H1 (cell line): ENCODE measurements at regions not wholly inside any gene's neighbourhood (a gene's known extent, or its start where the extent isn't known, plus 50 kb on each side); places are given as distances from the start of the nearest gene placed in this dataset.
"Not testable (repeated sequence)": the region's sequence is repeated elsewhere in the genome, so short reads cannot be mapped to it uniquely, and the experiment has no call there.

Experiments
- CTCF ChIA-PET: fragments of 300-600 bp; sonication (Branson Sonifier 250); formaldehyde crosslinking; loops from one replicate; lab custom pipeline; 2021; ENCODE audit not compliant: partially characterized antibody; lab: Charles Lee
- POLR2A ChIA-PET: fragments of 300-600 bp; sonication (Branson Sonifier 250); formaldehyde crosslinking; loops from one replicate; lab custom pipeline; 2021; ENCODE audit warnings: inconsistent platforms; ENCODE audit not compliant: partially characterized antibody; lab: Charles Lee
- DNase-seq, 2 experiments: peaks; one replicate each; pipeline versions ENCODE4 v3.0.0 to v3.0.0-alpha.2; 2010 to 2022; ENCODE audit warnings: low spot score in 2 of 2, low read depth in 1 of 2, mixed read lengths in 1 of 2
- FAIRE-seq: peaks from 2 replicates; lab custom pipeline; 2011; peaks lifted over from hg19 to GRCh38; lab: Jason Lieb, UNC
- H2AFZ ChIP-seq: 2 replicates; pipeline ENCODE4 v1.8.1; 2012; ENCODE audit warnings: low read length, inconsistent platforms
- H2AK5ac ChIP-seq: 2 replicates; pipeline ENCODE4 v1.6.1; 2013; ENCODE audit warnings: low read depth, low read length
- H2BK120ac ChIP-seq: replicated peaks from 2 replicates; pipeline ENCODE3; 2013; ENCODE audit warnings: low read depth, low read length, inconsistent platforms
- H2BK12ac ChIP-seq: 2 replicates; pipeline ENCODE4 v1.6.1; 2013; ENCODE audit warnings: low read depth, low read length
- H2BK15ac ChIP-seq: 2 replicates; pipeline ENCODE4 v1.6.1; 2013; ENCODE audit warnings: low read length
- H2BK20ac ChIP-seq: 2 replicates; pipeline ENCODE4 v1.6.1; 2013; ENCODE audit warnings: low read length
- H2BK5ac ChIP-seq: 2 replicates; pipeline ENCODE4 v1.6.1; 2013; ENCODE audit warnings: low read depth, low read length
- H3K14ac ChIP-seq: 2 replicates; pipeline ENCODE4 v1.6.1; 2013; ENCODE audit warnings: inconsistent platforms; ENCODE audit not compliant: insufficient read length
- H3K18ac ChIP-seq: 2 replicates; pipeline ENCODE4 v1.6.1; 2013; ENCODE audit warnings: low read length; ENCODE audit errors: extremely low read depth
- H3K23ac ChIP-seq: 2 replicates; pipeline ENCODE4 v1.6.1; 2013; ENCODE audit warnings: inconsistent platforms; ENCODE audit not compliant: insufficient read length
- H3K23me2 ChIP-seq: 2 replicates; pipeline ENCODE4 v1.6.1; 2013; ENCODE audit warnings: low read depth, low read length
- H3K27ac ChIP-seq: 2 replicates; pipeline ENCODE4 v1.6.1; 2011; ENCODE audit warnings: low read depth, low read length, inconsistent platforms
- H3K27me3 ChIP-seq, 4 experiments: replicated peaks in 1 of 4; 1 replicate in 1 of 4; 2 replicates in 3 of 4; pipeline versions ENCODE4 v1.6.1 to v1.8.1; 2011 to 2013; ENCODE audit warnings: low read length in 3 of 4, mild to moderate bottlenecking in 3 of 4, inconsistent platforms in 2 of 4, mixed read lengths in 2 of 4, moderate library complexity in 1 of 4; ENCODE audit not compliant: control insufficient read depth in 3 of 4, insufficient read depth in 3 of 4; ENCODE audit errors: extremely low read depth in 1 of 4
- H3K36me3 ChIP-seq, 4 experiments: 2 replicates each; pipeline versions ENCODE4 v1.6.1 to v1.8.1; 2011 to 2013; ENCODE audit warnings: mild to moderate bottlenecking in 4 of 4, low read length in 3 of 4, moderate library complexity in 2 of 4, control low read depth in 1 of 4, inconsistent platforms in 1 of 4; ENCODE audit not compliant: insufficient read depth in 4 of 4, control insufficient read depth in 2 of 4
- H3K4ac ChIP-seq: replicated peaks from 2 replicates; pipeline ENCODE3; 2013; ENCODE audit warnings: low read length, low read depth, mixed read lengths, inconsistent platforms; ENCODE audit not compliant: insufficient read length
- H3K4me1 ChIP-seq, 4 experiments: replicated peaks in 1 of 4; 1 replicate in 1 of 4; 2 replicates in 3 of 4; pipeline versions ENCODE4 v1.6.1 to v1.8.1; 2011 to 2013; ENCODE audit warnings: low read length in 3 of 4, inconsistent platforms in 2 of 4, mixed read lengths in 1 of 4; ENCODE audit not compliant: insufficient read depth in 4 of 4, control insufficient read depth in 3 of 4
- H3K4me2 ChIP-seq, 2 experiments: 2 replicates each; pipeline versions ENCODE4 v1.6.1 to v1.8.1; 2011 to 2013; ENCODE audit warnings: low read depth in 2 of 2, low read length in 2 of 2, control low read depth in 1 of 2, inconsistent platforms in 1 of 2, mild to moderate bottlenecking in 1 of 2; ENCODE audit not compliant: insufficient read depth in 1 of 2
- H3K4me3 ChIP-seq, 4 experiments: fragments of 200-600, 300-600 bp in 1 of 4; sonication (generic), shearing (Covaris generic), sonication (Bioruptor Twin) in 1 of 4; 2 replicates each; pipeline versions ENCODE4 v1.5.1 to v1.8.1; 2011 to 2016; ENCODE audit warnings: low read length in 4 of 4, low read depth in 3 of 4, control low read depth in 2 of 4, inconsistent platforms in 2 of 4, mild to moderate bottlenecking in 2 of 4, mixed read lengths in 1 of 4, moderate library complexity in 1 of 4; ENCODE audit not compliant: insufficient read depth in 2 of 4; ENCODE audit errors: extremely low read depth in 1 of 4
- H3K56ac ChIP-seq: replicated peaks from 2 replicates; pipeline ENCODE3; 2013; ENCODE audit warnings: low read depth, mild to moderate bottlenecking, mixed read lengths, low read length, inconsistent platforms; ENCODE audit not compliant: insufficient read length
- H3K79me1 ChIP-seq: 2 replicates; pipeline ENCODE4 v1.6.1; 2013; ENCODE audit warnings: low read depth, low read length, control low read depth
- H3K79me2 ChIP-seq, 2 experiments: 2 replicates each; pipeline versions ENCODE4 v1.6.1 to v1.8.1; 2012 to 2013; ENCODE audit warnings: low read length in 2 of 2, mild to moderate bottlenecking in 2 of 2, inconsistent platforms in 1 of 2; ENCODE audit not compliant: insufficient read depth in 2 of 2, control insufficient read depth in 1 of 2
- H3K9ac ChIP-seq, 4 experiments: replicated peaks in 1 of 4; 1 replicate in 1 of 4; 2 replicates in 3 of 4; pipeline versions ENCODE4 v1.6.1 to v1.8.1; 2011 to 2013; ENCODE audit warnings: low read depth in 3 of 4, low read length in 3 of 4, control low read depth in 2 of 4, mild to moderate bottlenecking in 2 of 4, moderate library complexity in 2 of 4, inconsistent platforms in 1 of 4; ENCODE audit errors: extremely low read depth in 1 of 4
- H3K9me3 ChIP-seq, 2 experiments: 2 replicates each; pipeline versions ENCODE4 v1.6.1 to v1.8.1; 2012 to 2013; ENCODE audit warnings: mild to moderate bottlenecking in 2 of 2, moderate library complexity in 2 of 2, control low read depth in 1 of 2, inconsistent platforms in 1 of 2, low read depth in 1 of 2, low read length in 1 of 2, mixed read lengths in 1 of 2; ENCODE audit not compliant: insufficient read depth in 2 of 2
- H4K20me1 ChIP-seq, 2 experiments: replicated peaks in 1 of 2; 2 replicates each; pipeline versions ENCODE3 to v1.8.1; 2011 to 2013; ENCODE audit warnings: inconsistent platforms in 2 of 2, low read length in 2 of 2, mild to moderate bottlenecking in 1 of 2; ENCODE audit not compliant: insufficient read depth in 2 of 2, control insufficient read depth in 1 of 2
- H4K5ac ChIP-seq: 2 replicates; pipeline ENCODE4 v1.6.1; 2013; ENCODE audit warnings: low read length, low read depth, mixed read lengths, inconsistent platforms; ENCODE audit not compliant: insufficient read length
- H4K8ac ChIP-seq: 2 replicates; pipeline ENCODE4 v1.8.0; 2013; ENCODE audit warnings: mild to moderate bottlenecking, moderate library complexity, low read length, inconsistent platforms; ENCODE audit not compliant: insufficient read depth; ENCODE audit errors: extremely low read depth
- H4K91ac ChIP-seq: replicated peaks from 2 replicates; pipeline ENCODE3; 2013; ENCODE audit warnings: low read length, mixed read lengths, inconsistent platforms; ENCODE audit not compliant: insufficient read length
- WGBS, 2 experiments: shearing (Covaris generic) in 1 of 2; methylation state at CpG; one replicate each; pipeline versions ENCODE4 v1.1.6 to v1.1.7; 2013 to 2015; ENCODE audit warnings: low lambda C conversion rate in 2 of 2, mixed read lengths in 2 of 2, inconsistent platforms in 1 of 2, low coverage in 1 of 2, missing lambda C conversion rate in 1 of 2; ENCODE audit not compliant: insufficient replicate concordance in 2 of 2, insufficient coverage in 1 of 2, insufficient read length in 1 of 2; ENCODE audit errors: extremely low coverage in 1 of 2, missing lambda C conversion rate in 1 of 2; 5-methylcytosine and 5-hydroxymethylcytosine counted together

DNA sequence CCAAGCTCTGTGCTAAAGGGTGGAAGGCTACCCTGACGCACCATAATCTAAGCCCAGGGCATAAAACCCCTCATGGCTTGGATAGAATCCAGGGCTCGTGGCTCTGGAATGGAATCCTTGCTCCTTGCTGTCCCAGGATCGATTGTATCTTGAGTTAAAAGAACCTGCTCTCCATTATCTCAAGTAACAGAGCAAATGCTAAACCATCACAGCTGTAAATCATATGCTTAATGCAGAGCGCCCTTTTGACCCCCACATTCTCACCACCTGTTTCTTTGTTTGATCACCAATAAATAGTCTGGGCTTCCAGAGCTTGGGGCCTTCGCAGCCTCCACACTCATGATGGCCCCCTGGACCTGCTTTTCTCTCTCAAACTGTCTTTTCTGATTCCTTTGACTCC is 299.3 kb upstream of the MGAT4C start:
- H3K9ac ChIP-seq, H3K4me1 ChIP-seq, H3K27ac ChIP-seq, H2BK15ac ChIP-seq, H3K4me2 ChIP-seq, DNase-seq, H3K14ac ChIP-seq, H2AFZ ChIP-seq, H3K79me2 ChIP-seq, H4K8ac ChIP-seq, FAIRE-seq, H2BK12ac ChIP-seq, H3K36me3 ChIP-seq, CTCF ChIA-PET, H3K9me3 ChIP-seq, H3K23ac ChIP-seq, H2BK120ac ChIP-seq, H2AK5ac ChIP-seq, H3K56ac ChIP-seq, H3K4ac ChIP-seq, H3K27me3 ChIP-seq, H2BK20ac ChIP-seq, H3K79me1 ChIP-seq, H4K20me1 ChIP-seq, H4K5ac ChIP-seq, POLR2A ChIA-PET, H3K4me3 ChIP-seq, H2BK5ac ChIP-seq, H4K91ac ChIP-seq, H3K23me2 ChIP-seq, H3K18ac ChIP-seq: not testable (repeated sequence)
- whole genome bisulfite sequencing, 2 experiments: 87% methylated on average over 5 of the region's 5 CpGs; no CpG with 5 or more reads in 1 of the 2 experiments
